ENCODE measurements at regions not wholly inside any gene's neighbourhood (a gene's known extent, or its start where the extent isn't known, plus 50 kb on each side); places are given as distances from the start of the nearest gene placed in this dataset.

- dilution Hi-C loops (cut with MboI; ENCODE audit: extremely low pct_ligation_motif_present, low sequenced_read_pairs): no loop called here
- Histone ChIP-seq H3K79me2 (ENCODE audit: control insufficient read depth, insufficient read depth, low read length) (no peaks in the 10 kb centered on the region), H3K9me3 (ENCODE audit: control insufficient read depth, low read depth, low read length) (no peaks in the 10 kb centered on the region), H3K4me1 (ENCODE audit: control insufficient read depth, extremely low read depth, insufficient read depth, low read length) (no peaks in the 10 kb centered on the region), H3K4me2 (ENCODE audit: control insufficient read depth, extremely low read depth, insufficient read depth, low read depth, low read length) (no peak overlapping the region), H3K27ac (ENCODE audit: control insufficient read depth, insufficient read depth, low read length) (no peak overlapping the region), H3K4me3 (ENCODE audit: control insufficient read depth in 2 of 3, extremely low read depth in 1 of 3, insufficient read depth in 2 of 3, low read depth in 1 of 3, low read length in 3 of 3) (no peak overlapping the region), H3K9me1 (ENCODE audit: control insufficient read depth, extremely low read depth, insufficient read depth, low read length) (no peaks in the 10 kb centered on the region), H3K36me3 (ENCODE audit: control insufficient read depth in 2 of 2, extremely low read depth in 1 of 2, insufficient read depth in 2 of 2, low read length in 2 of 2) (no peaks in the 10 kb centered on the region), H3K27me3 (ENCODE audit: control insufficient read depth, extremely low read depth, insufficient read depth, low read length) (no peaks in the 10 kb centered on the region), H3K9ac (ENCODE audit: control insufficient read depth, extremely low read depth, insufficient read depth, low read length) (no peak overlapping the region), H4K20me1 (ENCODE audit: control insufficient read depth, extremely low read depth, insufficient read depth, low read length) (no peaks in the 10 kb centered on the region), H2AFZ (ENCODE audit: control insufficient read depth, low read length) (no peak overlapping the region)
- no peak for DNase-seq (ENCODE audit: low read depth, low spot score)
- no peak for TF ChIP-seq CTCF (optimal IDR thresholded peaks at IDR 0.05 in 1 of 3, IDR thresholded peaks at IDR 0.05 in 1 of 3, conservative IDR thresholded peaks at IDR 0.05 in 1 of 3; ENCODE audit: extremely low read depth in 1 of 3, insufficient read depth in 2 of 3, low read length in 3 of 3)
- no peak for TF ChIP-seq EZH2 (IDR thresholded peaks at IDR 0.05; ENCODE audit: low read length)
- no peak for FAIRE-seq
Observed at GRCh38 chr13:53131361-53131760, 102.7 kb downstream of the OLFM4 start.

- Histone ChIP-seq H3K4me2 (ENCODE audit: control insufficient read depth, extremely low read depth, insufficient read depth, low read depth, low read length) (no peak overlapping the region), H3K36me3 (ENCODE audit: control insufficient read depth in 2 of 2, extremely low read depth in 1 of 2, insufficient read depth in 2 of 2, low read length in 2 of 2) (no peaks in the 10 kb centered on the region), H3K4me1 (ENCODE audit: control insufficient read depth, extremely low read depth, insufficient read depth, low read length) (no peaks in the 10 kb centered on the region), H2AFZ (ENCODE audit: control insufficient read depth, low read length) (no peak overlapping the region), H4K20me1 (ENCODE audit: control insufficient read depth, extremely low read depth, insufficient read depth, low read length) (no peaks in the 10 kb centered on the region), H3K4me3 (ENCODE audit: control insufficient read depth in 2 of 3, extremely low read depth in 1 of 3, insufficient read depth in 2 of 3, low read depth in 1 of 3, low read length in 3 of 3) (no peak overlapping the region), H3K9ac (ENCODE audit: control insufficient read depth, extremely low read depth, insufficient read depth, low read length) (no peak overlapping the region), H3K27ac (ENCODE audit: control insufficient read depth, insufficient read depth, low read length) (no peak overlapping the region), H3K27me3 (ENCODE audit: control insufficient read depth, extremely low read depth, insufficient read depth, low read length) (no peaks in the 10 kb centered on the region), H3K9me3 (ENCODE audit: control insufficient read depth, low read depth, low read length) (no peaks in the 10 kb centered on the region), H3K9me1 (ENCODE audit: control insufficient read depth, extremely low read depth, insufficient read depth, low read length) (no peaks in the 10 kb centered on the region), H3K79me2 (ENCODE audit: control insufficient read depth, insufficient read depth, low read length) (no peaks in the 10 kb centered on the region)
- FAIRE-seq (no peak), DNase-seq (ENCODE audit: low read depth, low spot score) (no peak)
- TF ChIP-seq CTCF (optimal IDR thresholded peaks at IDR 0.05 in 1 of 3, IDR thresholded peaks at IDR 0.05 in 1 of 3, conservative IDR thresholded peaks at IDR 0.05 in 1 of 3; ENCODE audit: extremely low read depth in 1 of 3, insufficient read depth in 2 of 3, low read length in 3 of 3): no peak
- TF ChIP-seq EZH2 (IDR thresholded peaks at IDR 0.05; ENCODE audit: low read length): no peak
- dilution Hi-C loops (cut with MboI; ENCODE audit: extremely low pct_ligation_motif_present, low sequenced_read_pairs): no loop called here
Observed at GRCh38 chr13:53135301-53135700, 106.7 kb downstream of the OLFM4 start.
